ENCODE measurements at regions not wholly inside any gene's neighbourhood (a gene's known extent, or its start where the extent isn't known, plus 50 kb on each side); places are given as distances from the start of the nearest gene placed in this dataset.

GRCh38 chr4:83855044-83855443, 319.1 kb downstream of the GPAT3 start:
- no peaks in the 10 kb centered on the region for H3K27me3 ChIP-seq (ENCODE audit: control insufficient read depth in 4 of 4, insufficient read depth in 4 of 4, low read length in 3 of 4)
- H3K4me1 ChIP-seq (ENCODE audit: control insufficient read depth in 4 of 4, insufficient read depth in 4 of 4, low read length in 3 of 4): no peaks in the 10 kb centered on the region
- DNase-seq (ENCODE audit: low spot score): no peak
- H3K9me3 ChIP-seq (ENCODE audit: control insufficient read depth in 4 of 4, low read length in 3 of 4): no peaks in the 10 kb centered on the region
- WGBS: 84% methylated on average over 6 of the region's 6 CpGs
- TF ChIP-seq NR2F2 (IDR thresholded peaks at IDR 0.05): no peak
- no peak for TF ChIP-seq HNF4A (conservative IDR thresholded peaks at IDR 0.05)
- H3K4me3 ChIP-seq (ENCODE audit: low read depth in 1 of 3, low read length in 3 of 3): no peak overlapping the region
- H3K9ac ChIP-seq (ENCODE audit: low read depth in 1 of 2, low read length in 2 of 2): no peak overlapping the region
- no peak overlapping the region for H3K27ac ChIP-seq (ENCODE audit: low read depth in 1 of 2, low read length in 2 of 2)
- H3K36me3 ChIP-seq (ENCODE audit: control insufficient read depth in 4 of 4, insufficient read depth in 3 of 4, low read depth in 1 of 4, low read length in 3 of 4): no peaks in the 10 kb centered on the region

GRCh38 chr4:83852085-83852451, 316.2 kb downstream of the GPAT3 start:
- Histone ChIP-seq H3K27ac (ENCODE audit: low read depth in 1 of 2, low read length in 2 of 2) (no peak overlapping the region), H3K4me3 (ENCODE audit: low read depth in 1 of 3, low read length in 3 of 3) (no peak overlapping the region), H3K36me3 (ENCODE audit: control insufficient read depth in 4 of 4, insufficient read depth in 3 of 4, low read depth in 1 of 4, low read length in 3 of 4) (no peaks in the 10 kb centered on the region), H3K9me3 (ENCODE audit: control insufficient read depth in 4 of 4, low read length in 3 of 4) (no peaks in the 10 kb centered on the region), H3K9ac (ENCODE audit: low read depth in 1 of 2, low read length in 2 of 2) (no peak overlapping the region), H3K27me3 (ENCODE audit: control insufficient read depth in 4 of 4, insufficient read depth in 4 of 4, low read length in 3 of 4) (peaks cover 0 to 3% (median 0%) of the 10 kb centered on the region in 4 donors), H3K4me1 (ENCODE audit: control insufficient read depth in 4 of 4, insufficient read depth in 4 of 4, low read length in 3 of 4) (no peaks in the 10 kb centered on the region)
- TF ChIP-seq FOXA2 (IDR thresholded peaks at IDR 0.05) (no peak), RAD21 (IDR thresholded peaks at IDR 0.05) (no peak), REST (IDR thresholded peaks at IDR 0.05) (no peak), YY1 (IDR thresholded peaks at IDR 0.05) (no peak), HNF4A (conservative IDR thresholded peaks at IDR 0.05) (no peak), CTCF (IDR thresholded peaks at IDR 0.05; ENCODE audit: low read depth, low read length, missing input control) (no peak), ZBTB33 (IDR thresholded peaks at IDR 0.05) (no peak), SP1 (IDR thresholded peaks at IDR 0.05) (no peak), MAX (IDR thresholded peaks at IDR 0.05) (no peak), FOXA1 (IDR thresholded peaks at IDR 0.05) (no peak), TAF1 (conservative IDR thresholded peaks at IDR 0.05) (no peak), RXRA (IDR thresholded peaks at IDR 0.05) (no peak), NR2F2 (IDR thresholded peaks at IDR 0.05) (no peak), EGR1 (IDR thresholded peaks at IDR 0.05; ENCODE audit: low read depth in 2 of 2) (no peak), ATF3 (IDR thresholded peaks at IDR 0.05) (no peak), JUND (IDR thresholded peaks at IDR 0.05) (no peak), HNF4G (IDR thresholded peaks at IDR 0.05) (no peak), GABPA (IDR thresholded peaks at IDR 0.05 in 1 of 2, conservative IDR thresholded peaks at IDR 0.05 in 1 of 2) (no peak)
- DNase-seq (ENCODE audit: low spot score): no peak
- WGBS: 78% methylated on average over 1 of the region's 1 CpG
